ENCODE measurements at regions not wholly inside any gene's neighbourhood (a gene's known extent, or its start where the extent isn't known, plus 50 kb on each side); places are given as distances from the start of the nearest gene placed in this dataset.

- no peak for DNase-seq (ENCODE audit: low spot score, unreplicated experiment)
- Mint-ChIP-seq H3K36me3 (ENCODE audit: insufficient read depth) (no peaks in the 10 kb centered on the region), H3K27ac (no peak overlapping the region), H3K4me3 (ENCODE audit: low read depth) (no peak overlapping the region), H3K4me1 (ENCODE audit: low read depth) (no peaks in the 10 kb centered on the region), H3K27me3 (peaks cover 3% of the 10 kb centered on the region), H3K9me3 (ENCODE audit: low read depth) (no peaks in the 10 kb centered on the region)
- TF ChIP-seq CTCF (IDR thresholded peaks at IDR 0.05; ENCODE audit: unreplicated experiment): no peak
These were observed 67.0 kb upstream of the CFAP46 start for GRCh38 chr10:133009218-133009950.

DNA sequence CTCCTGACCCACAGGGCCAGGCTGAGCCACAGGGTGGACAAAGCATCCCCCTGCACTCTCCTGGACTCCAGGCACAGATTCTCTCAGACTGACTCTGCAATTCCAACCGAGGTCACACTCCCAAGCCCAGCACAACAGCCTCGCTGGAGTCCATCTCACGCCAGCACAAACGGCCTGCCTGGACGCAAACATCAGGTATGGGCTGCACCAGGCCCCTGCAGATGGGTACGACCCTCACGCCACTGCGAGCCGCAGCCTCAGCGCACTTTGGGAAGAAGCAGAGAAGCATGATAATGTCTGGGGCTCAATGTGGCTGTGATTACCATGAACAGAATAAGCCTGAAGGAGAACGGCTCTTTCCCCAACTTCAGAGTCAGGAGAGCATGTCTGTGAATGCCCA is 66.4 kb upstream of the CFAP46 start:
- H3K4me1 Mint-ChIP-seq (ENCODE audit: low read depth): no peaks in the 10 kb centered on the region
- DNase-seq (ENCODE audit: low spot score, unreplicated experiment): no peak
- no peaks in the 10 kb centered on the region for H3K9me3 Mint-ChIP-seq (ENCODE audit: low read depth)
- no peak overlapping the region for H3K27ac Mint-ChIP-seq
- TF ChIP-seq CTCF (IDR thresholded peaks at IDR 0.05; ENCODE audit: unreplicated experiment): no peak
- H3K36me3 Mint-ChIP-seq (ENCODE audit: insufficient read depth): no peaks in the 10 kb centered on the region
- peaks cover 3% of the 10 kb centered on the region for H3K27me3 Mint-ChIP-seq
- no peak overlapping the region for H3K4me3 Mint-ChIP-seq (ENCODE audit: low read depth)

DNA sequence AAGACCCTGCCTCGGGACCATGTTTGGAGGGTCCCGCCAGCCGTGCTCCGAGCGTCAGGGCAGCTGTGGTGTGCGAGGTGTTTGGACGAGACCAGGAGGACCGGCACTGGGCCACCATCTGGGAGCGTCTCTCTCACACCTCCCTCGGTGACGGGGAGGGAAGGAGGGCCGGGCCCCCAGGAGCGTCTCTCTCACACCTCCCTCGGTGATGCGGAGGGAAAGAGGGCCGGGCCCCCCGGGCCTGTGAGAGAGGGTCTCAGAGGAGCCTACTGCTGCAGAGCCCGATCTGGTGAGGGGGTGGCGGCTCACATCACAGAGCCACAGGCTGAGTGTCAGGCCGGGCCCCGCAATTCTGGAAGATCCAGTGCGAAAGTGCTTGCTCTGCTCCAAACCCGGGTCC is 65.8 kb upstream of the CFAP46 start:
- no peak for TF ChIP-seq CTCF (IDR thresholded peaks at IDR 0.05; ENCODE audit: unreplicated experiment)
- DNase-seq (ENCODE audit: low spot score, unreplicated experiment): no peak
- Mint-ChIP-seq H3K4me1 (ENCODE audit: low read depth) (peaks cover 2% of the 10 kb centered on the region), H3K36me3 (ENCODE audit: insufficient read depth) (no peaks in the 10 kb centered on the region), H3K4me3 (ENCODE audit: low read depth) (no peak overlapping the region), H3K27me3 (peaks cover under 1% of the 10 kb centered on the region), H3K27ac (no peak overlapping the region), H3K9me3 (ENCODE audit: low read depth) (no peaks in the 10 kb centered on the region)

GRCh38 chr10:133007360-133007858 is 65.0 kb upstream of the CFAP46 start:
- H3K36me3 Mint-ChIP-seq (ENCODE audit: insufficient read depth): no peaks in the 10 kb centered on the region
- no peak for TF ChIP-seq CTCF (IDR thresholded peaks at IDR 0.05; ENCODE audit: unreplicated experiment)
- H3K27ac Mint-ChIP-seq: no peak overlapping the region

DNA sequence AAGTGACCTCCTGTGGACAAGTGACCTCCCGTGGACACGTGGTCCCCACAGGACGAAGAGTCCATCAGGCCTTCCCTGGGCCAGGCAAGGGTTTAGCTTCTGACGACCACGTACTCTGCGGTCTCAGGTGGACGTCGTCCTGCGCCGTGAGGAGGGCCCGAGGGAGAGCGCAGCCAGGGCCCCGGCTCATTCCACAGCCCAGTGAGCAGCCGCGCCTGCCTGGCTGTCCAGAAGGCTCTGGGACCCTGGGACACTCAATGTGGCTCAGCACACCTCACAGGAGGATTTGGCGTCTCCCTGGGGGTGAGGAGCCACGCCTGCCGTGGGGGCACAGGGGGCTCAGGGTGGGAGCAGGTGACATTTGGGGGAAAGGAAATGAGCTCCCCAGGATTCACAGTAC is 64.4 kb upstream of the CFAP46 start:
- Mint-ChIP-seq H3K9me3 (ENCODE audit: low read depth) (no peaks in the 10 kb centered on the region), H3K27ac (no peak overlapping the region), H3K4me1 (ENCODE audit: low read depth) (peaks cover 6% of the 10 kb centered on the region), H3K27me3 (no peaks in the 10 kb centered on the region), H3K36me3 (ENCODE audit: insufficient read depth) (no peaks in the 10 kb centered on the region), H3K4me3 (ENCODE audit: low read depth) (no peak overlapping the region)
- DNase-seq (ENCODE audit: low spot score, unreplicated experiment): no peak
- TF ChIP-seq CTCF (IDR thresholded peaks at IDR 0.05; ENCODE audit: unreplicated experiment): no peak

More at GRCh38 chr10:133007360-133007858, 65.0 kb upstream of the CFAP46 start:
- DNase-seq (ENCODE audit: low spot score, unreplicated experiment): no peak
- H3K4me1 Mint-ChIP-seq (ENCODE audit: low read depth): peaks cover 6% of the 10 kb centered on the region
- no peak overlapping the region for H3K4me3 Mint-ChIP-seq (ENCODE audit: low read depth)
- H3K9me3 Mint-ChIP-seq (ENCODE audit: low read depth): no peaks in the 10 kb centered on the region
- no peaks in the 10 kb centered on the region for H3K27me3 Mint-ChIP-seq
